C4-2B (cell line): ENCODE measurements at regions not wholly inside any gene's neighbourhood (a gene's known extent, or its start where the extent isn't known, plus 50 kb on each side); places are given as distances from the start of the nearest gene placed in this dataset.

Experiments used
- CTCF ChIP-seq: fragments of 450-650 bp; conservative IDR thresholded peaks from 2 replicates; pipeline ENCODE4 v1.5.1; 2017; ENCODE audit warnings: mild to moderate bottlenecking
- ZFX ChIP-seq: fragments of 450-650 bp; IDR thresholded peaks from 2 replicates; pipeline ENCODE4 v1.6.1; 2017

- TF ChIP-seq CTCF = no peak
- TF ChIP-seq ZFX = no peak
Measured at GRCh38 chr3:164521644-164522043, 556.7 kb downstream of the SI start.
